ENCODE measurements at regions not wholly inside any gene's neighbourhood (a gene's known extent, or its start where the extent isn't known, plus 50 kb on each side); places are given as distances from the start of the nearest gene placed in this dataset.

DNA sequence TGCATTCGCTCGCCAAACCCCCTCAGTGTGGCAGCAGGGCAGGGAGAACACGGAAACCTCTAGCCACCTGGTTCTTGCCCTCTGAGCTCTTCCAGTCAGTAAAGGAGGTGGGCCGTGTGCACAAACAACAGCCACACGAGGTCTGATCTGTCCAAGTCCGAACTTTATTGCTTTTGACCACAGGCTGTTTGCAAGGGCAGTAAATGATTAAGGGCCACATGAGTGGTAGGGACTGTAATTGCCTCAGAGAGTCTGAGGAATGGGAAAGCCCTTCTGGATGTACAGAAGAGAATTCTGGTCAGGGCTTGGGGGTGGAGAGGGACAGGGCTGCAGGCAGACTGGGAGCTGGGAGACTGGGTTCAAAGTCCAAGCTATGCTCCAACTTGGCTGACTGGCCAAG, 75.7 kb upstream of the LHX1 start:
- no peaks in the 10 kb centered on the region for H3K36me3 ChIP-seq
- TF ChIP-seq, protein P1, sequence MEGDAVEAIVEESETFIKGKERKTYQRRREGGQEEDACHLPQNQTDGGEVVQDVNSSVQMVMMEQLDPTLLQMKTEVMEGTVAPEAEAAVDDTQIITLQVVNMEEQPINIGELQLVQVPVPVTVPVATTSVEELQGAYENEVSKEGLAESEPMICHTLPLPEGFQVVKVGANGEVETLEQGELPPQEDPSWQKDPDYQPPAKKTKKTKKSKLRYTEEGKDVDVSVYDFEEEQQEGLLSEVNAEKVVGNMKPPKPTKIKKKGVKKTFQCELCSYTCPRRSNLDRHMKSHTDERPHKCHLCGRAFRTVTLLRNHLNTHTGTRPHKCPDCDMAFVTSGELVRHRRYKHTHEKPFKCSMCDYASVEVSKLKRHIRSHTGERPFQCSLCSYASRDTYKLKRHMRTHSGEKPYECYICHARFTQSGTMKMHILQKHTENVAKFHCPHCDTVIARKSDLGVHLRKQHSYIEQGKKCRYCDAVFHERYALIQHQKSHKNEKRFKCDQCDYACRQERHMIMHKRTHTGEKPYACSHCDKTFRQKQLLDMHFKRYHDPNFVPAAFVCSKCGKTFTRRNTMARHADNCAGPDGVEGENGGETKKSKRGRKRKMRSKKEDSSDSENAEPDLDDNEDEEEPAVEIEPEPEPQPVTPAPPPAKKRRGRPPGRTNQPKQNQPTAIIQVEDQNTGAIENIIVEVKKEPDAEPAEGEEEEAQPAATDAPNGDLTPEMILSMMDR (IDR thresholded peaks at IDR 0.05) = no peak
- no peak for TF ChIP-seq POLR2A (IDR thresholded peaks at IDR 0.05)
- DNase-seq = no peak
- no peak overlapping the region for H3K4me3 ChIP-seq
- H3K27me3 ChIP-seq = no peaks in the 10 kb centered on the region
- H3K27ac ChIP-seq = no peak overlapping the region
- H3K9me3 ChIP-seq = no peaks in the 10 kb centered on the region
- no peaks in the 10 kb centered on the region for H3K4me1 ChIP-seq

DNA sequence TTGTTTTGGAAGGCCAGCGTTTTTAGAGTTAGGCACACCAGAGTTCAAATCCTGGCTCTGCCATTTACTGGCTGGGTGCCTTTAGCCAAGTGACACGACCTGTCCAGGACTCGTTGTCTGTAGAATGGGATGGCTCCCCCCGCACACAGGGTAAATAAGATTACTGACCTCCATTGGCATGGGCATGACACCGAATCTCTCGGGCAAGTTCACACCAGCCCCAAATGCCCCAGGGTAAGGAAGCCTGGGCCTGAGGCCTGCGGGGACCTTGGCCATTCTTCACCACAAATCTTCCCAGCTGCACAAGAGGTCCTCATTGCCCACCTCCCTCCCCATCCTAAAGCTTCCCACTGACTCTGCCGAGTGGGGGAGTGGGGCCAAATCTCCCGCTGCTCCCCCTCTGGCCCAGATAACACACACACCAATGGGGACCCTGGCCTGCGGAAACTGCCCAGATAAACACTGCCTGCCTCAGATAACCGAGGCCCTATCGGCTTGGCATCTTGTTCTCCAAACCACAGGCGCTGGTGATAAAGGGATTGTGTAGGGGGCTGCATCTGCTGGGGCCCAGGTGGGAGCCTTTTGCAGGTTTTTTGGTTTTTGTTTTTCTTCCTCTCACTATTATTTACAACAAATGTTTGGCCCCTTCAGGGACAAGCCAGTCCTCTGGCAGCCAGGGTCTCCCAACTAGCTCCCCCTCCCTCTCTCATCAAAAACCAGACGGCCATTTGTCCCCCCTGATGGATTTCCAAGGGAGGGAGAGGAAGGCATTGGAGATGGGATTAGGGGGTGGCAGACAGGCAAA, 75.0 kb upstream of the LHX1 start:
- Histone ChIP-seq H3K4me3 (no peak overlapping the region), H3K27ac (no peak overlapping the region), H3K27me3 (no peaks in the 10 kb centered on the region), H3K9me3 (no peaks in the 10 kb centered on the region), H3K36me3 (no peaks in the 10 kb centered on the region), H3K4me1 (no peaks in the 10 kb centered on the region)
- TF ChIP-seq POLR2A (IDR thresholded peaks at IDR 0.05) = no peak
- TF ChIP-seq, protein P1 (IDR thresholded peaks at IDR 0.05) = no peak
- DNase-seq = no peak

DNA sequence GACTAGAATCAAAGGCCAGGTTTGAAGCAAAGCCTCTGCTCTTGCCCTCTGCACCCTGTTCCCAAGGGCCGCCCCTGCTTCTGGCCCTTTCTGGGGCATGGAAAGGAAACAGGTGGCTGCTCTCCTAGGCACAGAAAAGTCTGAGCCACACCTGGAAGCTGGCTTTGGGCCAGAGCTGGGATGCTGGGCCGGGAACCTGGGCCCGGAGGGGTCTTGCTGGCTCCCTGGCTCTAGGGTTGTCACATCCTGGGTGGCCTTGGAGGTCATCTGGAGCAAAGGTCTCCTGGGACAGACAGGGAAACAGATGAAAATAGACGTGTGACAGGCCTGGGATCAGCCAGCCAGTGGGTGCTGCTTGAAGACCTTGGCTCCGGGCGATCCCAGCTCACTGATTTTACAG, 74.1 kb upstream of the LHX1 start:
- DNase-seq = no peak
- no peaks in the 10 kb centered on the region for H3K9me3 ChIP-seq
- no peak overlapping the region for H3K4me3 ChIP-seq
- no peaks in the 10 kb centered on the region for H3K36me3 ChIP-seq
- H3K27ac ChIP-seq = no peak overlapping the region
- H3K4me1 ChIP-seq = no peaks in the 10 kb centered on the region
- H3K27me3 ChIP-seq = no peaks in the 10 kb centered on the region
- TF ChIP-seq, protein P1 (IDR thresholded peaks at IDR 0.05) = no peak
- TF ChIP-seq POLR2A (IDR thresholded peaks at IDR 0.05) = no peak

DNA sequence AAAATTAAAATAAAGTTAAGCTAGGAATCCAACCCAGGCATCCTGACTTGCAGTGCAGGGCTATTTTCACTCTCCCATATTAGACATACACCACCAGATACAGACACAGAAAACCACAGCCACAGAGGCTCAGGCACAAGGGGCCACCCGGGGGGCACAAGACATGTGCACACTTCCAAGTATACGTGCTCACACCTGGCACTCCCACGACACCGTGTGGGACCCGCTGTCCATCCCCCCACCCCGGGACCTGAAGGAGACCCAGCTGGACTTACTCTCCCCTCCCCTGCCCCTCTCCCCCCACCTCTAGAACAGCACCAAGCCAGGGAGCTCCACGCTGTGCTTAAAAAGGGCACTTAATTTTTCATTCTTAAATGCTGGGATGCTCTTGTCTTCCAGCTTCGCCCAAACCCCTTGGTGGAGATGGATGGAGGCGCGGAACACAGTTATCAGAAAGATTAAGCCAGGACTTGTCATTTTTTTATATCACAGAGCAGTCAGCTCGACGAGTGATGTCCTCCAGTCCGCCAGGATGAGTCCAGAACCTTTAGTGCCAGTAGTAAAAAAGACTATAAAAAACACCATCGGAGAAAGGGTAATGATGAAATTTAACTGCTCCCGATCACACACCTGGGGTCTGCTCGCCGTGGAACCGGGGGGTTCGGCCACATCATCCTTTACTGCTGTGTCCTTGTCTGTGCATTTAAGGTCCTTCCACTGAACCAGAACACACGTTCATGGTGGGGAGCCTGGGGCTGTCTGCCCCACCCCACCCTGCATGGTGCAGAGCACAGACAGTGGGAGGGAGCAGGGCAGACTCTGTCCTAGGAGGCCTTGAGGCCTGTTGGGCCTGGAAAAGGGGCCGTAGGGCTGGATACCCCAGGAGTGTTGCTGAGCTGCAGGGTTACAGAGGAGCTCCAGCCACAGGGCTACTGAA, 73.3 kb upstream of the LHX1 start:
- Histone ChIP-seq H3K4me1 (no peaks in the 10 kb centered on the region), H3K36me3 (no peaks in the 10 kb centered on the region), H3K9me3 (no peaks in the 10 kb centered on the region), H3K27ac (no peak overlapping the region), H3K27me3 (no peaks in the 10 kb centered on the region), H3K4me3 (no peak overlapping the region)
- DNase-seq = peak in 1 of 3 donors; percentile 12
- TF ChIP-seq POLR2A (IDR thresholded peaks at IDR 0.05) = no peak
- TF ChIP-seq, protein P1 (IDR thresholded peaks at IDR 0.05) = no peak

DNA sequence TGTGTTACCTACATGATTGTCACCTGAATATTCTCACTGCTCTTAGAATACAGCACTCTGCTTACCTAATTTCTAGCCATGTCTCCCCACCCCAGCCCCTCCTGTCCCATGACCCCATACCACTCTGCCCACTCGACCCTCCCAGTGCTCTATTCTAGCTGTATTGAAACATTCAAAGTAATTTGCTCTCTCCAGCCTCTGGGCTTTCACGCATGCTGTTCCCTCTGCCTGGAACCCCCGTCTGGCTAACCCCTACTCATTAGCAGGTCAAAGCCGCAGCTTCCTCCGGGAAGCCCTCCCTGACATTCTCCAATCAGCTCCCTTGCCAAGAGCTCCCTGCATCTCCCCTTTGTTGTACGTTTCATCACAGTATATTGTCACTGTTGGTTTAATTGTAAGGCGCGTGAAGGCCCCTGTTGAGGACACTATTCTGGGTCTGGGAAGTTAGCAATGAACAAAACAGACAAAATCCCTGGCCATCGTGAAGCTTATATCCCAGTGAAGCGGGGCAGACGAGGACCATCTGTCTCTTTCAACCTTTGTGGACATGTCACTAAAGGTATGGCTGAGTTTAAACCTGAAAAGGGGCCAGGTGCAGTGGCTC, 72.3 kb upstream of the LHX1 start:
- peak in 1 of 3 donors; percentile 4 for DNase-seq
- TF ChIP-seq POLR2A (IDR thresholded peaks at IDR 0.05) = no peak
- TF ChIP-seq, protein P1 (IDR thresholded peaks at IDR 0.05) = no peak

More for the DNA sequence above, 72.3 kb upstream of the LHX1 start:
- Histone ChIP-seq H3K4me1 (no peaks in the 10 kb centered on the region), H3K27ac (no peak overlapping the region), H3K36me3 (no peaks in the 10 kb centered on the region), H3K9me3 (no peaks in the 10 kb centered on the region), H3K4me3 (no peak overlapping the region), H3K27me3 (no peaks in the 10 kb centered on the region)

Measured in Peyer's patch (tissue), 4 donors.